GM12878 (cell line): ENCODE measurements at regions not wholly inside any gene's neighbourhood (a gene's known extent, or its start where the extent isn't known, plus 50 kb on each side); places are given as distances from the start of the nearest gene placed in this dataset.

Experiments
- ATAC-seq: fragments of 200-7000 bp; cut with Tn5 transposase; 3 replicates; pipeline ENCODE4 v1.9.1; 2020; ENCODE audit warnings: mild to moderate bottlenecking, moderate library complexity
- BruUV-seq: library from RNA; stranded (reverse); fragments of 400-500 nt; replicated peaks from 2 replicates; lab custom pipeline; 2021; lab: Mats Ljungman, UMichigan
- CTCF ChIA-PET: fragments of 300-600 bp; sonication (Branson Sonifier 250); formaldehyde crosslinking; extraction: SDS; loops from one replicate; lab custom pipeline; 2021; ENCODE audit warnings: inconsistent platforms; lab: Yijun Ruan, JAX
- POLR2A ChIA-PET: fragments of 350-600 bp; formaldehyde crosslinking; extraction: SDS; loops from one replicate; lab custom pipeline; 2021; ENCODE audit warnings: inconsistent platforms; lab: Charles Lee
- RAD21 ChIA-PET: fragments of 300-600 bp; sonication (Branson Sonifier 250); formaldehyde crosslinking; loops from one replicate; lab custom pipeline; 2023; ENCODE audit warnings: antibody characterized with exemption; ENCODE audit not compliant: unreplicated experiment; lab: Charles Lee
- SMC1A ChIA-PET: fragments of 300-600 bp; sonication (Branson Sonifier 250); formaldehyde crosslinking; loops from one replicate; lab custom pipeline; 2023; ENCODE audit not compliant: unreplicated experiment, uncharacterized antibody; lab: Charles Lee
- DNase-seq: peaks from one replicate; pipeline ENCODE4 v3.0.0-alpha.2; 2011; ENCODE audit warnings: low read depth, low spot score
- FAIRE-seq: peaks from 3 replicates; lab custom pipeline; 2011; peaks lifted over from hg19 to GRCh38; lab: Jason Lieb, UNC
- H2AFZ ChIP-seq: 2 replicates; pipeline ENCODE4 v1.6.0; 2011; ENCODE audit warnings: low read depth, low read length, control low read depth; ENCODE audit not compliant: control insufficient read depth
- H3K27ac ChIP-seq: 2 replicates; pipeline ENCODE4 v1.5.1; 2011; ENCODE audit warnings: control low read depth; ENCODE audit not compliant: control insufficient read depth, insufficient read depth
- H3K27me3 ChIP-seq, 2 experiments: replicated peaks in 1 of 2; 2 replicates each; pipeline versions ENCODE4 v1.6.0 to v1.6.1; 2011; ENCODE audit warnings: low read length in 1 of 2; ENCODE audit not compliant: control insufficient read depth in 2 of 2, insufficient read depth in 2 of 2
- H3K36me3 ChIP-seq, 2 experiments: 2 replicates each; pipeline ENCODE4 v1.5.1; 2011; ENCODE audit warnings: low read length in 1 of 2; ENCODE audit not compliant: control insufficient read depth in 2 of 2, insufficient read depth in 2 of 2
- H3K4me1 ChIP-seq: 2 replicates; pipeline ENCODE4 v1.6.1; 2011; ENCODE audit warnings: mild to moderate bottlenecking, low read length, moderate library complexity, mixed read lengths; ENCODE audit not compliant: control insufficient read depth, insufficient read depth
- H3K4me2 ChIP-seq: 2 replicates; pipeline ENCODE4 v1.6.0; 2011; ENCODE audit warnings: control low read depth; ENCODE audit not compliant: control insufficient read depth, insufficient read depth
- H3K4me3 ChIP-seq: fragments of 200-600 bp; sonication (generic); 2 replicates; pipeline ENCODE4 v1.5.1; 2016
- H3K79me2 ChIP-seq: 2 replicates; pipeline ENCODE4 v1.6.0; 2011; ENCODE audit warnings: low read length; ENCODE audit not compliant: control insufficient read depth, insufficient read depth
- H3K9ac ChIP-seq: 2 replicates; pipeline ENCODE4 v1.8.0; 2011; ENCODE audit warnings: low read length, control low read depth, mixed read lengths; ENCODE audit not compliant: control insufficient read depth, insufficient read depth
- H3K9me3 ChIP-seq: replicated peaks from 3 replicates; pipeline ENCODE4 v1.5.1; 2011; ENCODE audit warnings: mild to moderate bottlenecking, low read length; ENCODE audit not compliant: control insufficient read depth, insufficient read depth
- H4K20me1 ChIP-seq: 2 replicates; pipeline ENCODE4 v1.6.0; 2011; ENCODE audit not compliant: control insufficient read depth, insufficient read depth
- CBX5 ChIP-seq: sonication (generic); IDR thresholded peaks from 2 replicates; pipeline ENCODE4 v1.6.1; 2016; ENCODE audit warnings: low read depth, moderate library complexity, mild to moderate bottlenecking, inconsistent platforms
- CREM ChIP-seq: IDR thresholded peaks from 2 replicates; pipeline ENCODE4 v1.6.1; 2014; ENCODE audit warnings: antibody characterized with exemption, low read depth
- GATAD2B ChIP-seq: fragments of 450-650 bp; conservative IDR thresholded peaks from 2 replicates; pipeline ENCODE4 v1.6.1; 2017; ENCODE audit warnings: low read depth, mild to moderate bottlenecking, moderate library complexity
- KDM1A ChIP-seq: fragments of 200-600 bp; sonication (generic); IDR thresholded peaks from 2 replicates; pipeline ENCODE4 v1.6.1; 2016; ENCODE audit warnings: borderline replicate concordance
- MTA2 ChIP-seq: fragments of 450-650 bp; IDR thresholded peaks from 2 replicates; pipeline ENCODE4 v1.6.1; 2016; ENCODE audit warnings: low read depth, mild to moderate bottlenecking, moderate library complexity
- MTA3 ChIP-seq: IDR thresholded peaks from 2 replicates; pipeline ENCODE4 v1.6.1; 2012; ENCODE audit warnings: low read length, inconsistent platforms, borderline replicate concordance
- NFXL1 ChIP-seq: fragments of 450-650 bp; IDR thresholded peaks from 2 replicates; pipeline ENCODE4 v1.6.1; 2017; ENCODE audit warnings: antibody characterized with exemption, mild to moderate bottlenecking, borderline replicate concordance
- NFYB ChIP-seq: IDR thresholded peaks from 2 replicates; pipeline ENCODE4 v1.6.1; 2011; ENCODE audit warnings: low read depth, mild to moderate bottlenecking, low read length, improper control_type of control experiment, moderate library complexity; ENCODE audit not compliant: insufficient read depth
- NR2C2 ChIP-seq: IDR thresholded peaks from 2 replicates; pipeline ENCODE4 v1.6.1; 2011; ENCODE audit warnings: borderline replicate concordance, low read depth; ENCODE audit not compliant: control insufficient read depth, insufficient read length
- PBX3 ChIP-seq: IDR thresholded peaks from 2 replicates; pipeline ENCODE4 v1.6.1; 2011; ENCODE audit warnings: mild to moderate bottlenecking, low read depth, low read length, moderate library complexity; ENCODE audit not compliant: insufficient replicate concordance
- PKNOX1 ChIP-seq: fragments of 450-650 bp; IDR thresholded peaks from 2 replicates; pipeline ENCODE4 v1.6.1; 2016; ENCODE audit warnings: mild to moderate bottlenecking
- POLR2AphosphoS5 ChIP-seq: IDR thresholded peaks from 2 replicates; pipeline ENCODE4 v1.6.1; 2011; ENCODE audit warnings: mild to moderate bottlenecking, low read length, inconsistent platforms
- RUNX3 ChIP-seq: IDR thresholded peaks from 2 replicates; pipeline ENCODE4 v1.6.1; 2012; ENCODE audit warnings: low read length, inconsistent platforms
- SPI1 ChIP-seq: IDR thresholded peaks from 2 replicates; pipeline ENCODE4 v1.6.1; 2011; ENCODE audit warnings: low read depth, mild to moderate bottlenecking, low read length, moderate library complexity, borderline replicate concordance; ENCODE audit not compliant: insufficient read depth
- STAT1 ChIP-seq: fragments of 450-650 bp; conservative IDR thresholded peaks from 2 replicates; pipeline ENCODE4 v1.6.1; 2014; ENCODE audit warnings: antibody characterized with exemption, mild to moderate bottlenecking
- ZNF207 ChIP-seq: fragments of 450-650 bp; IDR thresholded peaks from 2 replicates; pipeline ENCODE4 v1.6.1; 2014; ENCODE audit warnings: antibody characterized with exemption, mild to moderate bottlenecking, borderline replicate concordance
- ZNF622 ChIP-seq: fragments of 450-650 bp; IDR thresholded peaks from 2 replicates; pipeline ENCODE4 v1.6.1; 2017; ENCODE audit warnings: mild to moderate bottlenecking, inconsistent platforms
- WGBS: methylation state at CpG from one replicate; pipeline ENCODE4 v1.1.6; 2016; ENCODE audit warnings: low lambda C conversion rate; ENCODE audit not compliant: insufficient replicate concordance, insufficient coverage; ENCODE audit errors: missing lambda C conversion rate; 5-methylcytosine and 5-hydroxymethylcytosine counted together
- in situ Hi-C: fragments of 300-500 bp; cut with MboI; formaldehyde crosslinking; loops from 9 replicates; pipeline ENCODE4 v1.14.3; 2018; ENCODE audit warnings: mixed read lengths
- intact Hi-C: fragments of 100-400 bp; cut with micrococcal nuclease; formaldehyde crosslinking; loops from one replicate; pipeline ENCODE4 v1.14.2; 2022; ENCODE audit not compliant: unreplicated experiment

- FAIRE-seq (no peak), DNase-seq (no peak), ATAC-seq (no peak)
- Histone ChIP-seq H4K20me1 (no peaks in the 10 kb centered on the region), H3K79me2 (no peaks in the 10 kb centered on the region), H3K4me3 (no peak overlapping the region), H2AFZ (no peak overlapping the region), H3K4me1 (no peaks in the 10 kb centered on the region), H3K9me3 (no peaks in the 10 kb centered on the region), H3K9ac (no peak overlapping the region), H3K27ac (no peak overlapping the region), H3K36me3 (no peaks in the 10 kb centered on the region), H3K27me3 (no peaks in the 10 kb centered on the region; a peak in 1 of 4 replicates), H3K4me2 (no peak overlapping the region)
- no TSS peak for BruUV-seq
- TF ChIP-seq PBX3 (no peak), POLR2AphosphoS5 (no peak), SPI1 (no peak), KDM1A (no peak)
- SMC1A ChIA-PET = interaction anchor here (1.2 to 1.7 kb wide), 3 partner anchors 9 to 182 kb away, joined by 3 to 5 read pairs (median 3); no protein-coding TSS in a partner anchor
- in situ Hi-C loops = no loop called here
- WGBS = 47% methylated on average over 4 of the region's 4 CpGs
- RAD21 ChIA-PET = no interaction called here
- POLR2A ChIA-PET = no interaction called here
- intact Hi-C loops = no loop called here
- CTCF ChIA-PET = interaction anchor here (1.0 kb wide), 1 partner anchor 12 kb away, joined by 4 read pairs; no protein-coding TSS in a partner anchor
These were observed 612.6 kb downstream of the DACH1 start for GRCh38 chr13:71254384-71254783.

GRCh38 chr13:71252184-71252704, 614.8 kb downstream of the DACH1 start:
- H3K4me1 ChIP-seq = no peaks in the 10 kb centered on the region
- H3K27ac ChIP-seq = no peak overlapping the region
- 0% methylated on average over 4 of the region's 4 CpGs for WGBS
- H3K4me3 ChIP-seq = no peak overlapping the region
- no peaks in the 10 kb centered on the region for H4K20me1 ChIP-seq
- FAIRE-seq (no peak), ATAC-seq (peak; percentile 49), DNase-seq (no peak)
- no peaks in the 10 kb centered on the region for H3K9me3 ChIP-seq
- H3K79me2 ChIP-seq = no peaks in the 10 kb centered on the region
- ChIA-PET RAD21 (interaction anchor here (1.3 kb wide), 1 partner anchor 11 kb away, joined by 4 read pairs; no protein-coding TSS in a partner anchor), CTCF (interaction anchor here (1.1 kb wide), 1 partner anchor 9 kb away, joined by 3 read pairs; no protein-coding TSS in a partner anchor), SMC1A (interaction anchor here (1.5 kb wide), 1 partner anchor 23 kb away, joined by 5 read pairs; no protein-coding TSS in a partner anchor), POLR2A (no interaction called here)
- BruUV-seq = no TSS peak
- H2AFZ ChIP-seq = peak overlapping the region; percentile 26; the same call in 1 of the 2 replicates
- in situ Hi-C loops (no loop called here), intact Hi-C loops (no loop called here)
- no peaks in the 10 kb centered on the region; a peak in 1 of 4 replicates for H3K27me3 ChIP-seq
- no peak overlapping the region for H3K9ac ChIP-seq
- no peak overlapping the region for H3K4me2 ChIP-seq
- no peaks in the 10 kb centered on the region for H3K36me3 ChIP-seq
- TF ChIP-seq RUNX3 (no peak), NFXL1 (no peak), PKNOX1 (no peak), NFYB (no peak), MTA2 (no peak), STAT1 (no peak), MTA3 (no peak), CBX5 (no peak), NR2C2 (no peak), ZNF207 (no peak), ZNF622 (no peak), CREM (no peak), GATAD2B (no peak)
